ENCODE measurements at regions not wholly inside any gene's neighbourhood (a gene's known extent, or its start where the extent isn't known, plus 50 kb on each side); places are given as distances from the start of the nearest gene placed in this dataset.

DNA sequence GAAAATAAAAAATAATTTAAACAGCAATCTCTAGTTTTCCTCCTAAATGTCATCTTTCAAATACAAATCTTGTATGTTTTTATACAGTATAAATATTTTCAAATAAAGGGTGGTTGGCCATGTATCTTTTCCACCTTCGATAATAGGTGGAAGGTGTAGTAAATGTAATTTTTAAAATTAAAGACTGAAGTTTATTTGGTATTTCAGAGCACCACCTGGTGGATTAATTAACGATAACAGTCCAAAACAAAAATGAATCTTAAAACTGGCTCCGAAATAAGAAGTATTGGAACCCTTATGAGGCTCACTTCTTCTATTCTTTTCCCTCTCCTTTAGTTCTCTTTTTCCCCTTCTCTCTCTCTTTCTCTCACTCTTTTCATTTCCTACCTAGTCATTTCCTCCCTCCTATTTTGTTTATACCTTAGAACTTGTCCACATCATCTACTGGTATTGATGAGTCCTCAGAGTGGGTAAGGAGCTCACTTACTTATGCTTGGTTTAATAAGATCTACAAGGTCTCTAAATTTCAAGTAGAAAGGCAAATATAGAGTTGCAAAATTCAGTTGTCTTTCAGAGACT is 82.9 kb upstream of the EXOC1L start:
- TF ChIP-seq, protein P1, sequence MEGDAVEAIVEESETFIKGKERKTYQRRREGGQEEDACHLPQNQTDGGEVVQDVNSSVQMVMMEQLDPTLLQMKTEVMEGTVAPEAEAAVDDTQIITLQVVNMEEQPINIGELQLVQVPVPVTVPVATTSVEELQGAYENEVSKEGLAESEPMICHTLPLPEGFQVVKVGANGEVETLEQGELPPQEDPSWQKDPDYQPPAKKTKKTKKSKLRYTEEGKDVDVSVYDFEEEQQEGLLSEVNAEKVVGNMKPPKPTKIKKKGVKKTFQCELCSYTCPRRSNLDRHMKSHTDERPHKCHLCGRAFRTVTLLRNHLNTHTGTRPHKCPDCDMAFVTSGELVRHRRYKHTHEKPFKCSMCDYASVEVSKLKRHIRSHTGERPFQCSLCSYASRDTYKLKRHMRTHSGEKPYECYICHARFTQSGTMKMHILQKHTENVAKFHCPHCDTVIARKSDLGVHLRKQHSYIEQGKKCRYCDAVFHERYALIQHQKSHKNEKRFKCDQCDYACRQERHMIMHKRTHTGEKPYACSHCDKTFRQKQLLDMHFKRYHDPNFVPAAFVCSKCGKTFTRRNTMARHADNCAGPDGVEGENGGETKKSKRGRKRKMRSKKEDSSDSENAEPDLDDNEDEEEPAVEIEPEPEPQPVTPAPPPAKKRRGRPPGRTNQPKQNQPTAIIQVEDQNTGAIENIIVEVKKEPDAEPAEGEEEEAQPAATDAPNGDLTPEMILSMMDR (conservative IDR thresholded peaks at IDR 0.05 in 1 of 2, IDR thresholded peaks at IDR 0.05 in 1 of 2; ENCODE audit: extremely low read depth in 1 of 2, insufficient read depth in 1 of 2, low read depth in 1 of 2, low read length in 2 of 2) = peak; percentile 37 to 44
- TF ChIP-seq EZH2 (IDR thresholded peaks at IDR 0.05; ENCODE audit: borderline replicate concordance, low read length) = no peak
